ENCODE measurements at regions not wholly inside any gene's neighbourhood (a gene's known extent, or its start where the extent isn't known, plus 50 kb on each side); places are given as distances from the start of the nearest gene placed in this dataset.

- no peak for TF ChIP-seq POLR2A (IDR thresholded peaks at IDR 0.05)
- no peak for TF ChIP-seq CTCF (IDR thresholded peaks at IDR 0.05)
These were observed 127.1 kb upstream of the IPO9 start for GRCh38 chr1:201701831-201702230.

All from right lobe of liver (tissue), 4 donors.